ENCODE measurements at regions not wholly inside any gene's neighbourhood (a gene's known extent, or its start where the extent isn't known, plus 50 kb on each side); places are given as distances from the start of the nearest gene placed in this dataset.
"Not testable (repeated sequence)": the region's sequence is repeated elsewhere in the genome, so short reads cannot be mapped to it uniquely, and the experiment has no call there.

GRCh38 chr7:68038621-68039314, 1042.1 kb downstream of the TYW1 start:
- DNase-seq, result no peak

DNA sequence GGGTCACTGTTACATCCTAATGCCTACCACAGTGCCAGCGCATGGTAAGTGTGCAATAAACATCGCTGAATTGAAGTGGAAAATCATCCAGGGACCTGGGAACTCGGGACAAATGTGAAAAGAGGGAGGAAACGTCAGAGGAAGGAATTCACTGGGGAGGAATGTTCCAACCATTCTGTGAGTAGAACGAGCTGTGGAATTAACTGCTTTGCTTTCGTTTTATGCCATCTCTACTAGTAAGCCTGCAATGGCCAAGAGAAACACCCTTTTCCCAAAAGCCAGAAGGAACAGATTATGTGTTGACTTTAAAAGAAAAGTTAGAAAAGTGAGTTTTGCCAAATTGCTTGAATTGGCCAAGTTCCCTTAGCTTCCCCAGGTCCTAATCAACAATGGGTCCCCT, 1044.9 kb downstream of the TYW1 start:
- DNase-seq, result no peak

DNA sequence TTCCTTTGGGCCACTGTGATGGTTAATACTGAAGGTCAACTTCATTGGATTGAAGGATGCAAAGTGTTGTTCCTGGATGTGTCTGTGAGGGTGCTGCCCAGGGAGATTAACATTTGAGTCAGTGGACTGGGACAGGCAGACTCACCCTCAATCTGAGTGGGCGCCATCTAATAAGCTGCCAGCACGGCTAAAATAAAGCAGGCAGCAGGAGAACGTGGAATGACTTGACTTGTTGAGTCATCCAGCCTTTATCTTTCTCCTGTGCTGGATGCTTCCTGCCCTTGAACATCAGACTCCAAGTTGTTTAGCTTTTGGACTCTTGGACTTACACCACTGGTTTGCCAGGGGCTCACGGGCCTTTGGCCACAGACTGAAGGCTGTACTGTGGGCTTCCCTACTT, 1046.9 kb downstream of the TYW1 start:
- no peak for DNase-seq

DNA sequence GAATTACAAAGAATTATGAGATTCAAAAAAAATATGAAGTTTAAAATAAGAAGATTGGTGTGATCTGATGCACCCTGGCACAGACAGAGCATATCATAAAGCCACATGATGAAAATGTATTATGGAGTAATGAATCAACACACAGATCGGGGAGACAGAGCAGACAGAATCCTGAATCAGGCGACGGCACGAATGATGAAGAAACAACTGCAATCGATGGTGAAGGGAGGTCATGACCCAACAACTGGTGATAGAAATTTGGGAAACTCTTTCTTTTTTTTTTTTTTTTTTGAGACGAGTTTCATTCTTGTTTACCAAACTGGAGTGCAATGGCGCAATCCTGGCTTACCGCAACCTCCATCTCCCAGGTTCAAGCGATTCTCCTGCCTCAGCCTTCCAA, 1054.0 kb downstream of the TYW1 start:
- no peak for DNase-seq

DNA sequence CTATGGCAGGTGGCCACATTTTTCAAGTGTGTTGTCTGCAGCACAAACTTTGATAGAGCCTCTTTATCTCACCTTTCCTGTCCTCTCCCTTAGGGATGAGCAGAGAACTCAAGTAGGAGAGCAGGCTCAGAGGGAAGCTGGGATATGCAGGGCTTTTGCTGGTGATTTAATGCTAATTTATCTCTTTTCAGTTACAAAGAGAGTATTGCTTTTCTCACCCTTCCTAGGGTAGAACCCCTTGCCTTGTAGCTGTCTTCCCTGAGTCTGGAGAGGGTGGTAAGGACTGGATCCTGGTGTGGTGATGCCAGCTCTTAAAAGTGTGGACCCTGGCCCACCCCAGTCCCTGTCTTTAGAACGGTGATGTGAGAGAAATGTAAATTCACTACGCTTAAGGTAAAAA, 1061.4 kb downstream of the TYW1 start:
- DNase-seq, result peak; percentile 54

DNA sequence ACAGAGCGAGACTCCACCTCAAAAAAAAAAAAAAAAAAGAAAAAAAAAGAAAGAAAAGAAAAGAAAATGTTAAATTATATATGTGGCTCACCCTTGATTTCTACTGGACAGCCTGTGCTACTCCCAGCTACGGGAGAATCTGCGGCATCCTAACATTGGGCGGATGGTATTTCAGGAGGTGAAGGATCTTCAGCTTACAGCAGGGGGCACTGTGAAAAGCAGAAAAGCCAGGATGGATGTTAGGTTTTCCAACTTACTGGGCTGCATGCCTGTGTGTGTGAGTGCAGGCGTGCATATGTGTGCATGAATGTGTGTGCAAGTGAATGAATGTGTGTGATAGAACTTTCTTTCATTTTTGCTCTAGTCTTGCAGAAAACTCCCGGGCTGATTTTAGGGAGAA, 1066.5 kb downstream of the TYW1 start:
- DNase-seq, result no peak

GRCh38 chr7:68065581-68065980, 1068.9 kb downstream of the TYW1 start:
- no peak for DNase-seq

- DNase-seq, result no peak
These were observed 1071.2 kb downstream of the TYW1 start for GRCh38 chr7:68067845-68068244.

GRCh38 chr7:68070992-68071391, 1074.4 kb downstream of the TYW1 start:
- no peak for DNase-seq

DNA sequence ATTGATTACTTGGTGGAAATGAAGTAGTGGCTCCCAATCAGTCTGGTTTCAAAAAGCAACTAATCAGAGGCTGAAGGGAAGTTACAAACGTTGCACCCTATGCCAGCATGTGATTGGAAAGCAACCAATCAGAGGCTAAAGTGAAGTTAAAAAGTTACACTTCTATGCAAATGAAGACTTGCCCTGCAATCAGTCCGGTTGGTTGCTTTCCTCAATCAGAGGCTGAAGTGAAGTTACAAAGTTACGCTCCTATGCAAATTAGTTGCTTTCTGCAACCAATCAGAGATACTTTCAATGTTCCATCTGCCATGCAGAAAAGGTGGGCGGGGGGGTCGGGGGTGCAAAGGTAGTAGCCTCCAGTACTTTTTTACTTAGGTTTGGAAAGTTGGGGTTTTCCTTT, 1077.1 kb downstream of the TYW1 start:
- DNase-seq, result no peak

GRCh38 chr7:68074242-68074641, 1077.6 kb downstream of the TYW1 start:
- no peak for DNase-seq

- DNase-seq, result no peak
These were observed 1081.6 kb downstream of the TYW1 start for GRCh38 chr7:68078157-68078710.

DNA sequence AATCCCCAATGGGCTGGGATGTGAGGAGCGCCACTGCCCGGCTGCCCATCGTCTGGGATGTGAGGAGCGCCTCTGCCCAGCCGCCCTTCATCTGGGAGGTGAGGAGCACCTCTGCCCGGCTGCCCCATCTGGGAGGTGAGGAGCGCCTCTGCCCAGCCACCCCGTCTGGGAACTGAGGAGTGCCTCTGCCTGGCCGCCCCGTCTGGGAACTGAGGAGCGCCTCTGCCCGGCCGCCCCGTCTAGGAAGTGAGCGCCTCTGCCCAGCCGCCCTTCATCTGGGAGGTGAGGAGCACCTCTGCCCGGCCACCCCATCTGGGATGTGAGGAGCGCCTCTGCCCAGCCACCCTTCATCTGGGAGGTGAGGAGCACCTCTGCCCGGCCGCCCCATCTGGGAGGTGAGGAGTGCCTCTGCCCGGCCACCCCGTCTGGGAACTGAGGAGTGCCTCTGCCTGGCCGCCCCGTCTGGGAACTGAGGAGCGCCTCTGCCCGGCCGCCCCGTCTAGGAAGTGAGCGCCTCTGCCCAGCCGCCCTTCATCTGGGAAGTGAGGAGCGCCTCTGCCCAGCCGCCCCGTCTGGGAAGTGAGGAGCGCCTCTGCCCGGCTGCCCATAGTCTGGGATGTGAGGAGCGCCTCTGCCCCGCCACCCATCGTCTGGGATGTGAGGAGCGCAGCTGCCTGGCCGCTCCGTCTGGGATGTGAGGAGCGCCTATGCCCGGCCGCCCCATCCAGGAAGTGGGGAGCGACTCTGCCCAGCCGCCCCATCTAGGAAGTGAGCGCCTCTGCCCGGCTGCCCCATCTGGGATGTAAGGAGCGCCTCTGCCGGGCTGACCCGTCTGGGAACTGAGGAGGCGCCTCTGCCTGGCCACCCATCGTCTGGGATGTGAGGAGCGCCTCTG, 1085.7 kb downstream of the TYW1 start:
- DNase-seq, result not testable (repeated sequence)

DNA sequence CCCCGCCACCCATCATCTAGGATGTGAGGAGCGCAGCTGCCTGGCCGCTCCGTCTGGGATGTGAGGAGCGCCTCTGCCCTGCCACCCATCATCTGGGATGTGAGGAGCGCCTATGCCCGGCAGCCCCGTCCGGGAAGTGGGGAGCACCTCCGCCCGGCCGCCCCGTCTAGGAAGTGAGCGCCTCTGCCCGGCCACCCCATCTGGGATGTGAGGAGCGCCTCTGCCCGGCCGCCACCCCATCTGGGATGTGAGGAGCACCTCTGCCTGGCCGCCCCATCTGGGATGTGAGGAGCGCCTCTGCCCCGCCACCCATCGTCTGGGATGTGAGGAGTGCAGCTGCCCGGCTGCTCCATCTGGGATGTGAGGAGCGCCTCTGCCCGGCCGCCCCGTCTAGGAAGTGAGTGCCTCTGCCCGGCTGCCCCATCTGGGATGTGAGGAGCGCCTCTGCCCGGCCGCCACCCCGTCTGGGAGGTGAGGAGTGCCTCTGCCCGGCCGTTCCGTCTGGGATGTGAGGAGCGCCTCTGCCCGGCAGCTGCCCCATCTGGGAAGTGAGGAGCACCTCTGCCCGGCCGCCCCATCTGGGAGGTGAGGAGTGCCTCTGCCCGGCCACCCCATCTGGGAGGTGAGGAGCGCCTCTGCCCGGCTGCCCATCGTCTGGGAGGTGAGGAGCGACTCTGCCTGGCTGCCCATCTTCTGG, 1086.5 kb downstream of the TYW1 start:
- DNase-seq, result not testable (repeated sequence)

GRCh38 chr7:68087401-68087800, 1090.8 kb downstream of the TYW1 start:
- no peak for DNase-seq

DNA sequence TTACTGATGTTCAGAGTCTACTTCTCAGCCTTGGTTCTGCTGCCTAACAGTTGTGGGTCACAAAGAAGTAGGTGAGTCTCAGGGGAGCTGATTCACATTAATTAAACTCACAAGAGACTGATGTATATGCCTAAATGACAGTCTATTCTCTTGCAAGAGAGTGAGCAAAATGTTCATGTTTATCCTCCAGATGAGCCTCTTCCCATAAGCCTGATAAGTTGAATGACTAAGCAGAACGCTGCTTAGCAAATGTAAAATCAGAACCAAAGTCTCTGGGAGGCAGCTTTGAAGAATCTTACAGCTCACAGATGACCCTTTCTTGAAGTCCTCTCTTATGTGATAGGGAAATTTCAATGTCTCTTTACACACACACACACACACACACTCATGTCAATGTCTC, 1092.2 kb downstream of the TYW1 start:
- DNase-seq, result no peak

GRCh38 chr7:68090256-68090655, 1093.6 kb downstream of the TYW1 start:
- not testable (repeated sequence) for DNase-seq

DNA sequence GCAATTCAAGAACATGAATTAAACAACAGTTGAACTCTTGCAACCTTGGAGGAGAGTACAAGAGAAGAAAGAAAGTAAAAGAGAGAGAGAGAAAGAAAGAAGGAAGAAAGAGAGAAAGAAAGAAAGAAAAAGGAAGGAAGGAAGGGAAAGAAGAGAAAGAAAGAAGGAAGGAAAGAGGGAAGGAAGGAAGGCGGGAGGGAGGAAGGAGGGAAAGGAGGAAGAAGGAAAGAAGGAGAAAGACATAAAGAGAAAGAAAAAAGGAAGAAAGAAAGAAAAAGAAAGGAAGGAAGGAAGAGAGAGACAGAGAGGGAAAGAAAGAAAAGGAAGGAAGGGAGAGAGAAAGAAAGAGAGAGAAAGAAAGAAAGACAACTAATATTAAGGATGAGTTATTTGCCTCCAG, 1106.7 kb downstream of the TYW1 start:
- no peak for DNase-seq

GRCh38 chr7:68107261-68107660, 1110.6 kb downstream of the TYW1 start:
- peak; percentile 24 for DNase-seq

GRCh38 chr7:68107968-68108367, 1111.3 kb downstream of the TYW1 start:
- no peak for DNase-seq

- no peak for DNase-seq
These were observed 1112.7 kb downstream of the TYW1 start for GRCh38 chr7:68109299-68109698.

GRCh38 chr7:68119411-68119810, 1122.8 kb downstream of the TYW1 start:
- no peak for DNase-seq

- no peak for DNase-seq
These were observed 1124.4 kb downstream of the TYW1 start for GRCh38 chr7:68121056-68121455.

Data from NCI-H187 treated with DMSO at 0.1 percent for 48 hours (cell line).